ENCODE measurements at regions not wholly inside any gene's neighbourhood (a gene's known extent, or its start where the extent isn't known, plus 50 kb on each side); places are given as distances from the start of the nearest gene placed in this dataset.

DNA sequence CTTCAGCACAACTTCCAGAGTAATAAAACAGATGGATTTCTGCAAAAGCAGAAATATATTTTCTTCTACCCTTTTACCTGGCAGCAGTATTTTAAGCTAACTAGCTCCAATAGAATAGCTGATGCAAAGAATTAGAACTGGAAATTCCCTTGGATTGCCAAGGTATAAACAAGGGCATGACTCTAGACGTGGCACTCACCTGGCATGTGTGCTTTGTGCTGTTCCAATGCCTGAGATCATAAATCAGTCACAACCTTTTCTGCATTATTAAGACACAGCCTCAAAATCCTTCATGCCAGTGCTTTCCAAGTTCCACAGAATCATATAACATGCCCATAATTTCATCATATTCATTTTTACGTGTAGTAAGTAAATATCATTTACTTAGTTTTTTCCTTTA, 1048.7 kb downstream of the ADGRL2 start:
- H3K4me1 ChIP-seq (ENCODE audit: control insufficient read depth in 1 of 2, insufficient read depth in 2 of 2, low read length in 2 of 2) = no peaks in the 10 kb centered on the region
- no peaks in the 10 kb centered on the region for H3K27me3 ChIP-seq (ENCODE audit: low read depth, low read length)
- no peaks in the 10 kb centered on the region for H3K36me3 ChIP-seq (ENCODE audit: control insufficient read depth in 1 of 2, insufficient read depth in 2 of 2, low read length in 2 of 2)
- no peaks in the 10 kb centered on the region for H3K9me3 ChIP-seq (ENCODE audit: control insufficient read depth in 1 of 2, low read length in 2 of 2)
- no peak overlapping the region for H3K4me3 ChIP-seq (ENCODE audit: low read depth in 1 of 2, low read length in 2 of 2)
- no peak overlapping the region for H3K27ac ChIP-seq (ENCODE audit: low read length)

DNA sequence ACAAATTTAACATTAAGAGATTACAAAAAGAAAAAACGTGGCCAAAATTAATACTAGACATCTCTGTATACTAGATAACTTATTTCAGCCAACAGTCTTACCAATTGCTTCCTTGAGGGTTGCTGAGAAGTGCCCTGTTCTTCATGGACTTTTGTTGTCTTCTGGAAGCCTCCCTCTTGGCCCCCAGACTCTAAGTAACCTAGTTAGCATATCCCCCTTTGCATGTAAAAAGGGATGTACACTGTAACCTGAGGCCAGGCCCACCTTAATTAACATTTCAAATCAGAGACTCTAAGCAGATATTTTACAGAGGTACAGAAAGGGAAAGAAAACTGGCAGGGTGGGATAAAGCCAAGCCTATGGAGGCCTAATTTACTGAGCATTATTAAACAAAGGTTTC, 1047.3 kb downstream of the ADGRL2 start:
- Histone ChIP-seq H3K4me1 (ENCODE audit: control insufficient read depth in 1 of 2, insufficient read depth in 2 of 2, low read length in 2 of 2) (no peaks in the 10 kb centered on the region), H3K27ac (ENCODE audit: low read length) (no peak overlapping the region), H3K27me3 (ENCODE audit: low read depth, low read length) (no peaks in the 10 kb centered on the region), H3K9me3 (ENCODE audit: control insufficient read depth in 1 of 2, low read length in 2 of 2) (no peaks in the 10 kb centered on the region), H3K36me3 (ENCODE audit: control insufficient read depth in 1 of 2, insufficient read depth in 2 of 2, low read length in 2 of 2) (no peaks in the 10 kb centered on the region), H3K4me3 (ENCODE audit: low read depth in 1 of 2, low read length in 2 of 2) (no peak overlapping the region)

DNA sequence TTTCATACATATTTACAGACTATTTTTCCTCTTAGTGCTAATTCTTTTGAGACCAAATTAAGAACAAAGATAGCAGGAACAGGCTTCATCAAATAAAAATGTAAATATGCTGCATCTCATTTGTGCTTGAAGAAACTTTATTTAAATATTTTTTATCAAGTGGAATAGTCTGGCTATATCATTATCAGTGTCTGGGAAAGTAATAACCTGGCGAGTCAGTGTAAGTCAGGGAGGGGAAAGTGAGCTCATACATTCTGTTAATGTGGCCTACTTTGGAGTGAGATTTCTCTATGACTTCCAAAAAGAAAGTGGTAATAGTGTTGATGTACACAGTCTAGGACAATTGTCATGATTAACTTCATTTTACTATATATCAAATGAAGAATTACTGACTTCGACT, 1045.1 kb downstream of the ADGRL2 start:
- H3K36me3 ChIP-seq (ENCODE audit: control insufficient read depth in 1 of 2, insufficient read depth in 2 of 2, low read length in 2 of 2) = no peaks in the 10 kb centered on the region

DNA sequence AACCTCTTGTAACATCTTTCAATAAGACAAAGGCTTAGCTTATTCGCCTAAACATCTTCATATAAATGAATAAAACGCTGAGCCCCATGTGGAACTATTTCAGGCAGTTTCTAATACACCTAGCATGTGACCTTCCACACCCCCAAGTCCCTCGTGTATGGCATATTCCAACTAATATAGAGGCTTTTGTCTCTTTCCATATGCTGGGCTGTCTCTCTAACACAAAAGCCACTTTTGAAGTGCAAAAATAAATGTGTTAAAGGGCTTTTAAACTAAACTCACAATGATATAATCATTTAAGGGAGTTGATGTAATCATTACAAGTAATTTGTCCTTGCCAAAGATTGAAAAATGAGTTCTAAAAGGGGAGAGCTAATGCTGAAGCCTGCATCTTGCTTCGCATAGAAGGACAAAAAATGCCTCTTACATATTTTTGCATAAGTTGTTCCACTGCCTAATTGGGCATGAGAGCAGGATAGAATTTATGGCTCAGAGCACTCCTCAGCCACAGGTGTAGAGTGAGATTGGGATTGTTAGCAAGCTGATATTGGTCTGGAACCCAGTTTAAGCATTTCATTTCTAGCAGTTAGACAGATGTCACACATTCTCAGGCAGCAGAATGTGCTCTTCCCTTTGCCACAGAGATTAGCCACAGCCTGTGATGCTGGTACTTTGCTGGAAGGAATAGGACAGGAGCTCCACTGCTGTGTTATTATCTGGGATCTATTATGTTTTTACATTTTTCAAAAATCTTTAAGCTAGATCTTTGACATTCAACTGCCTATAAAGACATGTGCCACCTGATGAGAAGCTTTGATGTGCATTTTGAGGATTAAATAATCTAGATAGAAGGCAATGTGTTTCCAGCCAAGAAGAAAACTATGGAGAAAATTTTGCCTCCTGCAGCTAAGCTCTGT, 1044.4 kb downstream of the ADGRL2 start:
- Histone ChIP-seq H3K9me3 (ENCODE audit: control insufficient read depth in 1 of 2, low read length in 2 of 2) (no peaks in the 10 kb centered on the region), H3K27me3 (ENCODE audit: low read depth, low read length) (no peaks in the 10 kb centered on the region), H3K4me1 (ENCODE audit: control insufficient read depth in 1 of 2, insufficient read depth in 2 of 2, low read length in 2 of 2) (no peaks in the 10 kb centered on the region), H3K36me3 (ENCODE audit: control insufficient read depth in 1 of 2, insufficient read depth in 2 of 2, low read length in 2 of 2) (no peaks in the 10 kb centered on the region), H3K27ac (ENCODE audit: low read length) (no peak overlapping the region), H3K4me3 (ENCODE audit: low read depth in 1 of 2, low read length in 2 of 2) (no peak overlapping the region)

More for the DNA sequence above, 1045.1 kb downstream of the ADGRL2 start:
- Histone ChIP-seq H3K4me3 (ENCODE audit: low read depth in 1 of 2, low read length in 2 of 2) (no peak overlapping the region), H3K9me3 (ENCODE audit: control insufficient read depth in 1 of 2, low read length in 2 of 2) (no peaks in the 10 kb centered on the region), H3K27me3 (ENCODE audit: low read depth, low read length) (no peaks in the 10 kb centered on the region), H3K4me1 (ENCODE audit: control insufficient read depth in 1 of 2, insufficient read depth in 2 of 2, low read length in 2 of 2) (no peaks in the 10 kb centered on the region), H3K27ac (ENCODE audit: low read length) (no peak overlapping the region)

DNA sequence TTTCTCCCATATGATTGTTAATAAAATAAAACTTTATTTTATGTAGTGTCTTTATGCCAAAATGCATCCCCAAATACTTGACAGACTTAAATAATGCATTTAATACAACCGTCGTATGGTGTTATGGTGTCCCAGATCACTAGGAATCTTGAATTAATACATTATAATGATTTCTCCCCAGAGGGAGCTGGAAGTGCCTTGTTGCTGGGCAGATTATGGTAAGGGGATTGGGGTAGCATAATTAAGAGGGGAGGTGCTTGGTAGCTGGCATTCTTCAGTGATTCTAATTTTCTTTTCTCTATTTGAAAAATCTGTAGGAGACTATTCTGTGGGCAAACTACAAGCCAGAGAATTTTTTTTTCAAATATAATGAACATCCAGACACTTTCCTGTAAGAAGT, 1043.7 kb downstream of the ADGRL2 start:
- H3K4me3 ChIP-seq (ENCODE audit: low read depth in 1 of 2, low read length in 2 of 2) = no peak overlapping the region
- H3K36me3 ChIP-seq (ENCODE audit: control insufficient read depth in 1 of 2, insufficient read depth in 2 of 2, low read length in 2 of 2) = no peaks in the 10 kb centered on the region
- H3K27ac ChIP-seq (ENCODE audit: low read length) = no peak overlapping the region

DNA sequence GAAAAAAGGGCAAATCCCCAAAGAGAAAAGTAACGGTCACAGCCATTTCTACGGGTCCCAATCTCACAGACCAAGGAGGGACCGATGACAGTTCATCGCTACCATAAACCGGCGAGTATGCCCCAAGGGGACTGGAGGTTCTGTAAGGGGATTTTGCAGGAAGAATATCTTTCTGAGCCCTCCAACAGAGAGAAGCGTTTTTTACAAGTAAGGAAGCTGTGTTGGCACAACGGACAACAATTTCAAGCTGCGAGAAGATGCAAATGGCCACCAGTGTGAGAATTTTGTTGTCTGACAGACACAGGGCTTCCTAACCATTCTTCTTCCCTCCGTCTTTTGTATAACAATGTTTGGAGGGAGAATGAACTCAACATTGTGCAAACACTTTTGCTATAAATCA, 1043.1 kb downstream of the ADGRL2 start:
- Histone ChIP-seq H3K27ac (ENCODE audit: low read length) (no peak overlapping the region), H3K4me1 (ENCODE audit: control insufficient read depth in 1 of 2, insufficient read depth in 2 of 2, low read length in 2 of 2) (no peaks in the 10 kb centered on the region), H3K9me3 (ENCODE audit: control insufficient read depth in 1 of 2, low read length in 2 of 2) (no peaks in the 10 kb centered on the region), H3K36me3 (ENCODE audit: control insufficient read depth in 1 of 2, insufficient read depth in 2 of 2, low read length in 2 of 2) (no peaks in the 10 kb centered on the region), H3K4me3 (ENCODE audit: low read depth in 1 of 2, low read length in 2 of 2) (no peak overlapping the region), H3K27me3 (ENCODE audit: low read depth, low read length) (no peaks in the 10 kb centered on the region)

More for the DNA sequence above, 1043.7 kb downstream of the ADGRL2 start:
- Histone ChIP-seq H3K4me1 (ENCODE audit: control insufficient read depth in 1 of 2, insufficient read depth in 2 of 2, low read length in 2 of 2) (no peaks in the 10 kb centered on the region), H3K27me3 (ENCODE audit: low read depth, low read length) (no peaks in the 10 kb centered on the region), H3K9me3 (ENCODE audit: control insufficient read depth in 1 of 2, low read length in 2 of 2) (no peaks in the 10 kb centered on the region)

DNA sequence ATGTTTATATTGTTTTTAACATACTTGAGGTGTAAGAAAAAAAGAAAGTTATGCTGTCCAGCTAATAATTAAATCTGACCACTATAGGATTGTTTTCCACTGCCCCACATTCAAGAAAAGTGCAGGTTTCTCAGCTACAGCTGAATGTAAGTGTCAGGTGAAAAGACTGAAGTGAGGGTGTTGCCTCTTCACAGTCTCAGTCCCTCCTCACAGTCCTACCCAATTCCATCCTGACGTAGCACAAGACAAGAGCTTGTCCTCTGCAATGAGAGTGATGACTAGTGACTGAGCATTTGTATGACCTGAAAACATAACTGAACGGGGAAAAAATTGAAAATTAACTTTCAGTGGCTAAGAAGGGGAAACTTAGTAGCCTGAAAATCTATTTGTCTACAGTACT, 1039.5 kb downstream of the ADGRL2 start:
- no peaks in the 10 kb centered on the region for H3K4me1 ChIP-seq (ENCODE audit: control insufficient read depth in 1 of 2, insufficient read depth in 2 of 2, low read length in 2 of 2)
- H3K27me3 ChIP-seq (ENCODE audit: low read depth, low read length) = no peaks in the 10 kb centered on the region
- no peaks in the 10 kb centered on the region for H3K9me3 ChIP-seq (ENCODE audit: control insufficient read depth in 1 of 2, low read length in 2 of 2)
- H3K27ac ChIP-seq (ENCODE audit: low read length) = no peak overlapping the region
- no peak overlapping the region for H3K4me3 ChIP-seq (ENCODE audit: low read depth in 1 of 2, low read length in 2 of 2)
- H3K36me3 ChIP-seq (ENCODE audit: control insufficient read depth in 1 of 2, insufficient read depth in 2 of 2, low read length in 2 of 2) = no peaks in the 10 kb centered on the region

DNA sequence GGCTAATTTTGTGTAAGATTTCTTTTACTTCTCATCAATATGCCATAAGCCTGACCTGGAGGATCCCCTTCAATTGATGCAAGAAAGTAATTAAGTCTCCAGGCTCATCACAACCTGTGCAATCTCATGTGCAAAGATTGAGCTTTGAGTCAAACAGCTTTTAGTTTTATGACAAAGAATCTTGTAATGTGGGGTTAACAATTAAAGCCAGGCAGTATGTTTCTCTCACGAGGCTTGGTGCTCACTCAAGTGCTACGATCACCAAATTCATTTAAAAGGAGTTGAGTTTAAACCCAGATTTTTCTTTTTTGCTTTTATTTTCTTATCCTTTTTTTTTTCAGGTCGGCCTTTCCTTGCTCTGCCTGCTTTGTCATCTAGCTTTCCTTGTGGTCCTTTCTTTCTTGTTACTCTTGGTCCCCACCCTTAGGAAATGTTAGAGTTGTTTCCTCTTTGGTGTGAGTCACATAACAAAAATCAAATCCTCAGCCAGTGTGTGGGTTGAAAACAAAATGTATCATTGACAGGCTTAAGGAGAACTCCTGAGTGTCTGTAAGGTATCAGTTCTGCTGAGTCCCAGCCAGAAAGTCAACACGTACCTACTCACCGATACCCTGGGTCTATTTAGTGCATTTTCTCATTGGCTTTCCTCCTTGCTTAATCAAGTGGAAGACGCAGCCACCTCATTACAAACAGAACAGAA, 1037.2 kb downstream of the ADGRL2 start:
- no peak overlapping the region for H3K27ac ChIP-seq (ENCODE audit: low read length)
- H3K4me3 ChIP-seq (ENCODE audit: low read depth in 1 of 2, low read length in 2 of 2) = no peak overlapping the region
- H3K9me3 ChIP-seq (ENCODE audit: control insufficient read depth in 1 of 2, low read length in 2 of 2) = no peaks in the 10 kb centered on the region
- no peaks in the 10 kb centered on the region for H3K4me1 ChIP-seq (ENCODE audit: control insufficient read depth in 1 of 2, insufficient read depth in 2 of 2, low read length in 2 of 2)
- H3K27me3 ChIP-seq (ENCODE audit: low read depth, low read length) = no peaks in the 10 kb centered on the region
- no peaks in the 10 kb centered on the region for H3K36me3 ChIP-seq (ENCODE audit: control insufficient read depth in 1 of 2, insufficient read depth in 2 of 2, low read length in 2 of 2)

DNA sequence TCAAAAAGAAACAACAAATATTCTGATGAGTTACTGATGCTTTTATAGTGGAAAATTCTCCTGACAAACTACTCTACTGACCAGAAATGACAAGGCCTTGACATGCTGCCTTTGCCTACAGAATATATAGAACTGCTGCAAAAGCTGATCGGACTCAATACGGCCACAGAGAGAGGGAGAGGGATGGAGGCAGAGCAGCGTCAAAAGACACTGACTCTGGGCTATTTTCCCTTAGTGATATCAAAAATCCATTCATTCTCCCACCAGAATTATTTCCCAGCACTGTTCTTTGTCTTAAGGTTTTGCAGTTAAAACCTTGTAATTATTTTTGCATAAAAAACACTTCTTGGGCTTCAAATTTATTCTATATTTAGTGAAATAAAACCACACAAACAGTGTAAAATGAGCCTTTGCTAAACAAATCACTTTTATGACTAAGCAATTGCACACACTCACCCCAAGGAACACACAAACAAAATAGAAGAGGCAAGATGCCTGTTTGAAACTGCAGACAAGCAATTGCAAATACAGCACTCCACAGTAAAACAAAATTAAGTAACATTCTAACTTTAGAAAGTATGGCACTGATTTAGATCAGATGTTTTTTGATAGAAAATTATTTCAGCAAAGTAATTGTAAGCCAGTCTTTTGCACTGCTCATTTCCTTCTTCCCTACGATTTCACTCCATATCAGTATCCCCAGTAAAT, 1036.4 kb downstream of the ADGRL2 start:
- Histone ChIP-seq H3K9me3 (ENCODE audit: control insufficient read depth in 1 of 2, low read length in 2 of 2) (no peaks in the 10 kb centered on the region), H3K27me3 (ENCODE audit: low read depth, low read length) (no peaks in the 10 kb centered on the region), H3K4me1 (ENCODE audit: control insufficient read depth in 1 of 2, insufficient read depth in 2 of 2, low read length in 2 of 2) (no peaks in the 10 kb centered on the region), H3K27ac (ENCODE audit: low read length) (no peak overlapping the region), H3K36me3 (ENCODE audit: control insufficient read depth in 1 of 2, insufficient read depth in 2 of 2, low read length in 2 of 2) (no peaks in the 10 kb centered on the region), H3K4me3 (ENCODE audit: low read depth in 1 of 2, low read length in 2 of 2) (no peak overlapping the region)

DNA sequence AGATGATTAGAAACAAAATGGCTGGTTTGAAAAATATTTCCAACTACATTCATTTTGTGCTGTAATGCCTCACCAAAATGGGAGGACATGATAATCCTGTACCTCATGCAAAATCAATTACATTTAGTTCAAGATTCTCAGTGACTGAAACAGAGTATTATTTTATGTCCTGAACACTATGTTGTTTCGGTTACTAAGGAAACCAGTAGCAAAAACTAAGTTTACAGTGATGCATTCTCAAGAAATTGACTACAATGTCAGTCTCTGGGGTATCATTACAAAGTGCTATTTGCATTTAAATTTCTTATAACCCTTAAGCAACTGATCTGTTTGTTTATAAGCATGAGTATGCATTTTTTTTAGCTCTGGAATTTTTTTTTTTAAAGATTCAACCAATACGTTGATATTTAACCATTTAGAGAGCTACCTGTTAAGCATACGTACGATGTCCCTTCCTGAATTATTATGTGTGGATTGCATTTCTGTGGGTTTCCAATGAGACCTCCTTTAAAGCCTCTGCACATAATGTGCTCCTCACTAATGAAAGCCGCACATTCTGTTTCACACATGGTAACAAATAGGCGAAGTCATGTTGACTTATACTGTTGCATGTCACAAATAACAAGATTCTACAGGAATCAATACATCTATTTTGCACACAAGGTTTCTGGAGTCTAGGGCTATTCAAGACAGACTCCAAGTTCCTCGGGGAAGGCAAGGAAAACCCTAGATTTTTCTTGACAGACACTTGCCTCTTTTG, 1035.7 kb downstream of the ADGRL2 start:
- no peaks in the 10 kb centered on the region for H3K27me3 ChIP-seq (ENCODE audit: low read depth, low read length)
- no peaks in the 10 kb centered on the region for H3K4me1 ChIP-seq (ENCODE audit: control insufficient read depth in 1 of 2, insufficient read depth in 2 of 2, low read length in 2 of 2)
- H3K4me3 ChIP-seq (ENCODE audit: low read depth in 1 of 2, low read length in 2 of 2) = no peak overlapping the region
- H3K9me3 ChIP-seq (ENCODE audit: control insufficient read depth in 1 of 2, low read length in 2 of 2) = no peaks in the 10 kb centered on the region
- H3K27ac ChIP-seq (ENCODE audit: low read length) = no peak overlapping the region
- no peaks in the 10 kb centered on the region for H3K36me3 ChIP-seq (ENCODE audit: control insufficient read depth in 1 of 2, insufficient read depth in 2 of 2, low read length in 2 of 2)
